PC-9 (cell line): ENCODE measurements at regions not wholly inside any gene's neighbourhood (a gene's known extent, or its start where the extent isn't known, plus 50 kb on each side); places are given as distances from the start of the nearest gene placed in this dataset.

Experiments
- BruUV-seq: library from RNA; stranded (reverse); fragments of 400-500 nt; replicated peaks from 2 replicates; lab custom pipeline; 2021; lab: Mats Ljungman, UMichigan
- CTCF ChIA-PET: fragments of 300-600 bp; sonication (Branson Sonifier 250); formaldehyde crosslinking; loops from one replicate; lab custom pipeline; 2022; ENCODE audit warnings: antibody characterized with exemption; lab: Charles Lee
- POLR2A ChIA-PET: fragments of 300-600 bp; sonication (Branson Sonifier 250); formaldehyde crosslinking; loops from one replicate; lab custom pipeline; 2022; ENCODE audit warnings: antibody characterized with exemption; ENCODE audit not compliant: unreplicated experiment; lab: Charles Lee
- DNase-seq, 2 experiments: peaks; one replicate each; pipeline versions ENCODE4 v3.0.0 to v3.0.0-alpha.2; 2015 to 2022; ENCODE audit warnings: mixed read lengths in 1 of 2
- H2AFZ ChIP-seq: fragments of 200-600 bp; sonication (generic); 2 replicates; pipeline ENCODE4 v1.8.1; 2017; ENCODE audit warnings: antibody characterized with exemption
- H3F3A ChIP-seq: fragments of 200-600 bp; sonication (generic); 2 replicates; pipeline ENCODE4 v1.8.1; 2017; ENCODE audit warnings: antibody characterized with exemption, mild to moderate bottlenecking, low read depth; ENCODE audit not compliant: insufficient read depth
- H3K27ac ChIP-seq: fragments of 200-600 bp; sonication (generic); 2 replicates; pipeline ENCODE4 v1.6.1; 2016; ENCODE audit warnings: mixed run types
- H3K27me3 ChIP-seq: fragments of 200-600 bp; sonication (generic); 2 replicates; pipeline ENCODE4 v1.6.1; 2016; ENCODE audit warnings: low read depth, mixed run types; ENCODE audit not compliant: insufficient read depth
- H3K36me3 ChIP-seq: fragments of 200-600 bp; sonication (generic); 2 replicates; pipeline ENCODE4 v1.6.1; 2016; ENCODE audit warnings: low read depth, mixed run types
- H3K4me1 ChIP-seq: fragments of 200-600 bp; sonication (generic); replicated peaks from 2 replicates; pipeline ENCODE4 v1.6.1; 2016; ENCODE audit warnings: mixed run types; ENCODE audit not compliant: insufficient read depth
- H3K4me2 ChIP-seq: fragments of 200-600 bp; sonication (generic); 2 replicates; pipeline ENCODE4 v1.6.1; 2017; ENCODE audit warnings: mixed run types
- H3K4me3 ChIP-seq: fragments of 200-600 bp; sonication (generic); 2 replicates; pipeline ENCODE4 v1.6.1; 2016; ENCODE audit warnings: mixed run types
- H3K79me2 ChIP-seq: fragments of 200-600 bp; sonication (generic); 2 replicates; pipeline ENCODE4 v1.6.1; 2017; ENCODE audit warnings: low read depth, mixed run types
- H3K9me2 ChIP-seq: fragments of 200-600 bp; sonication (generic); 2 replicates; pipeline ENCODE4 v1.8.1; 2017; ENCODE audit warnings: mild to moderate bottlenecking; ENCODE audit not compliant: insufficient read depth
- H3K9me3 ChIP-seq: fragments of 200-600 bp; sonication (generic); 2 replicates; pipeline ENCODE4 v1.8.1; 2016; ENCODE audit warnings: low read depth; ENCODE audit not compliant: insufficient read depth
- H4K20me1 ChIP-seq: fragments of 200-600 bp; sonication (generic); 2 replicates; pipeline ENCODE4 v1.8.1; 2017; ENCODE audit not compliant: insufficient read depth
- EZH2 ChIP-seq: fragments of 200-600 bp; sonication (generic); IDR thresholded peaks from 2 replicates; pipeline ENCODE4 v1.8.0; 2017; ENCODE audit warnings: antibody characterized with exemption, low read depth
- intact Hi-C: fragments of 100-400 bp; cut with micrococcal nuclease; formaldehyde crosslinking; loops from one replicate; pipeline ENCODE4 v1.10.0; 2022; ENCODE audit not compliant: unreplicated experiment
- TF ChIP-seq, protein P1 (sequence below): fragments of 200-600 bp; sonication (generic); conservative IDR thresholded peaks from 2 replicates; pipeline ENCODE4 v1.6.1; 2017; ENCODE audit warnings: mixed run types, antibody characterized with exemption, mild to moderate bottlenecking, moderate library complexity

DNA sequence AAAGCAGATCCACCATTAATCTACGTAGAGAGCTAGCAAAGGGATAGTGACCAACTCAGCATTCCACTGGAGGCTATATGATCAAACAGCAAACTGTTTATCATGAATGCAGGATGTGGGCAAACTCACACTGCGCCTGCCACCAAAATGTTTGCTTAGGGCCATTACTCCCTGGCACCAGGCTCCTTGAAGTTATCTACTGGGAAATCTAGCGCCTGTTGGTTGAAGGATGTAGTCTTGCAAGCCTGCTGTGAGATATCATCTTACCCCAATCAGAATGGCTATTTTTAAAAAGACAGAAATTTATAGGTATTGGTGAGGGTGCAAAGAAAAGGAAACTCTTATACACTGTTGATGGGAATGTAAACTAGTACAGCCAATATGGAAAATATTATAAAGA is 332.5 kb upstream of the RPS23 start:
- POLR2A ChIA-PET: no interaction called here
- intact Hi-C loops: no loop called here

DNA sequence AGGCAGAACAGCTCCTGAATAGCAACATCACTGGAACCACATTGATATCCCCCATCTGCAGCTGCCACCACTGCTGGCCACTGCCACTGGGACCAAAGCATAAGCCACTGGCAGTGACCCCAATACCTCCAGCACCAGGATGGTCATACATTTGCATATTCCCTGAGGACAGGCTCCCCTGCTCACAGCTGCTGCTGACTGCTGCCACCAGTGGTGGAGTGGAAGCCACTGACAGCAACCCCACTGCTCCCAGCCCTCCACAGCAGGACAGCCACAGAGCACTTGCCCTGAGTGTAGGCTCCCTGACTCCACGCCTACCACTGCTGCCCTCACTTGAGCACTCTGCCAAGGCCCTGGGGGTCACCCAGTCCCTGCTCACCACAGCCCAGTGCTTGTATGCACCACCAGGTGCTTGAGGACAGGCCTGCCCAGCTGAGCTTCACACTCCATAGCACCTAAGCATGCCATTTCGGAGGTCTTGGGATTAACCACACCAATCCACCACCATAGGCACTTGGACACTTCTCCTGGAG is 327.4 kb upstream of the RPS23 start:
- POLR2A ChIA-PET: no interaction called here

More for the DNA sequence above, 332.5 kb upstream of the RPS23 start:
- no TSS peak for BruUV-seq
- H3K4me1 ChIP-seq: no peaks in the 10 kb centered on the region
- H2AFZ ChIP-seq: no peak overlapping the region
- H3K9me2 ChIP-seq: no peaks in the 10 kb centered on the region
- no peaks in the 10 kb centered on the region for H3K79me2 ChIP-seq
- H3F3A ChIP-seq: no peaks in the 10 kb centered on the region
- TF ChIP-seq EZH2: no peak
- TF ChIP-seq, protein P1, sequence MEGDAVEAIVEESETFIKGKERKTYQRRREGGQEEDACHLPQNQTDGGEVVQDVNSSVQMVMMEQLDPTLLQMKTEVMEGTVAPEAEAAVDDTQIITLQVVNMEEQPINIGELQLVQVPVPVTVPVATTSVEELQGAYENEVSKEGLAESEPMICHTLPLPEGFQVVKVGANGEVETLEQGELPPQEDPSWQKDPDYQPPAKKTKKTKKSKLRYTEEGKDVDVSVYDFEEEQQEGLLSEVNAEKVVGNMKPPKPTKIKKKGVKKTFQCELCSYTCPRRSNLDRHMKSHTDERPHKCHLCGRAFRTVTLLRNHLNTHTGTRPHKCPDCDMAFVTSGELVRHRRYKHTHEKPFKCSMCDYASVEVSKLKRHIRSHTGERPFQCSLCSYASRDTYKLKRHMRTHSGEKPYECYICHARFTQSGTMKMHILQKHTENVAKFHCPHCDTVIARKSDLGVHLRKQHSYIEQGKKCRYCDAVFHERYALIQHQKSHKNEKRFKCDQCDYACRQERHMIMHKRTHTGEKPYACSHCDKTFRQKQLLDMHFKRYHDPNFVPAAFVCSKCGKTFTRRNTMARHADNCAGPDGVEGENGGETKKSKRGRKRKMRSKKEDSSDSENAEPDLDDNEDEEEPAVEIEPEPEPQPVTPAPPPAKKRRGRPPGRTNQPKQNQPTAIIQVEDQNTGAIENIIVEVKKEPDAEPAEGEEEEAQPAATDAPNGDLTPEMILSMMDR: no peak
- DNase-seq: no peak
- no peak overlapping the region for H3K27ac ChIP-seq
- H3K4me3 ChIP-seq: no peak overlapping the region
- no peaks in the 10 kb centered on the region for H4K20me1 ChIP-seq
- no peaks in the 10 kb centered on the region for H3K36me3 ChIP-seq
- no peaks in the 10 kb centered on the region for H3K27me3 ChIP-seq
- H3K4me2 ChIP-seq: no peak overlapping the region
- CTCF ChIA-PET: no interaction called here
- H3K9me3 ChIP-seq: no peaks in the 10 kb centered on the region

GRCh38 chr5:82603033-82603987 is 325.2 kb upstream of the RPS23 start:
- CTCF ChIA-PET: no interaction called here
- Histone ChIP-seq H3K36me3 (no peaks in the 10 kb centered on the region), H3K4me3 (no peak overlapping the region), H3K9me2 (no peaks in the 10 kb centered on the region), H3K4me2 (no peak overlapping the region), H3K4me1 (no peaks in the 10 kb centered on the region), H4K20me1 (no peaks in the 10 kb centered on the region), H3K9me3 (no peaks in the 10 kb centered on the region), H3K79me2 (no peaks in the 10 kb centered on the region), H2AFZ (no peak overlapping the region), H3F3A (no peaks in the 10 kb centered on the region; the same call in 1 of the 2 replicates), H3K27ac (no peak overlapping the region), H3K27me3 (no peaks in the 10 kb centered on the region)
- no peak for TF ChIP-seq EZH2
- TF ChIP-seq, protein P1: no peak
- DNase-seq: no peak
- BruUV-seq: no TSS peak
- intact Hi-C loops: no loop called here
- POLR2A ChIA-PET: no interaction called here

More for the DNA sequence above, 327.4 kb upstream of the RPS23 start:
- no peak for TF ChIP-seq EZH2
- TF ChIP-seq, protein P1: no peak
- H3K79me2 ChIP-seq: no peaks in the 10 kb centered on the region
- no peak for DNase-seq
- H3K36me3 ChIP-seq: no peaks in the 10 kb centered on the region
- no peak overlapping the region for H2AFZ ChIP-seq
- H4K20me1 ChIP-seq: no peaks in the 10 kb centered on the region
- H3K9me3 ChIP-seq: no peaks in the 10 kb centered on the region
- H3K9me2 ChIP-seq: no peaks in the 10 kb centered on the region
- CTCF ChIA-PET: interaction anchor here (0.7 kb wide), 2 partner anchors 297 to 843 kb away, joined by 3 to 8 read pairs; no protein-coding TSS in a partner anchor
- BruUV-seq: no TSS peak
- intact Hi-C loops: no loop called here
- H3K4me3 ChIP-seq: no peak overlapping the region
- no peak overlapping the region for H3K4me2 ChIP-seq
- no peak overlapping the region for H3K27ac ChIP-seq
- no peaks in the 10 kb centered on the region for H3K27me3 ChIP-seq
- H3K4me1 ChIP-seq: no peaks in the 10 kb centered on the region
- H3F3A ChIP-seq: no peaks in the 10 kb centered on the region
